HG03342 (cell line): ENCODE measurements at regions not wholly inside any gene's neighbourhood (a gene's known extent, or its start where the extent isn't known, plus 50 kb on each side); places are given as distances from the start of the nearest gene placed in this dataset.

Experiments
- ATAC-seq: cut with Tn5 transposase; IDR thresholded peaks from one replicate; pipeline ENCODE4 v1.9.1; 2021; ENCODE audit warnings: mild to moderate bottlenecking, moderate library complexity; ENCODE audit not compliant: unreplicated experiment

DNA sequence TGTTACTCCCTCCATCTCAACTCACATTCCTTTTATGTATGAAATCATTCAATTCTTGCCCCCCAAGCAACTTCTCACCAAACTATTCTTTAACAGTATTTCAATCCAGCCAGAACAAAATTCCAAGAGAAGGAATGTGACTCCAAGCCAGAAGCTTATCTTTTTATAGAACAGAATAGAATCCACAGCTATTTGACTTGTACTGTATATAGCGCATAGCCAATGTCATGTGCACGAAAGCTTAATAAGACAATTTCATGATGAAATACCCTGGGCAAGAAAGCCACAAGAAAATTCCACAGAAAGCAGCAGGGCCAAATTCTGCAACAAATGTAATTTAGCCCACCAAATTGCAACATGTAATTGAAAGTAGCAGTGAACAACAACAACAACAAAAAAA, 127.6 kb upstream of the UBE2E2 start:
- ATAC-seq, result no peak

DNA sequence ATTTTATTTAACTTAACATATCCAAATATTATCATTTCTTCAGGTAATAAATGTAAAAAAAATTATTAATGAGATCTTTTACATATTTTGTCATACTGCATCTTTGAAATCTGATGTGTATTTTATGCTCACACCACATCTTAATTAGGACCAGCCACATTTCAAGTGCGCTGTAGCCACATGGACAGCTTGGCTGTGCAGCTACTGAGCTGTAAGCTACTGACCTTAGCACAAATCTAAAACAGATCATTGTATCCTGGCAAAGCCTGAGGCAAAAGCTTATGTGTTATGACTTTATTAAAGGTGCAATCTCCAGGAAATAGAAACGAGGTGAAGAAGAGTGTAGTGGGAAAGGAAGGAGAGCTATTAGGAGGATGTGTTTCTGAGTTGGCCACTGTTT, 126.7 kb upstream of the UBE2E2 start:
- ATAC-seq, result no peak

DNA sequence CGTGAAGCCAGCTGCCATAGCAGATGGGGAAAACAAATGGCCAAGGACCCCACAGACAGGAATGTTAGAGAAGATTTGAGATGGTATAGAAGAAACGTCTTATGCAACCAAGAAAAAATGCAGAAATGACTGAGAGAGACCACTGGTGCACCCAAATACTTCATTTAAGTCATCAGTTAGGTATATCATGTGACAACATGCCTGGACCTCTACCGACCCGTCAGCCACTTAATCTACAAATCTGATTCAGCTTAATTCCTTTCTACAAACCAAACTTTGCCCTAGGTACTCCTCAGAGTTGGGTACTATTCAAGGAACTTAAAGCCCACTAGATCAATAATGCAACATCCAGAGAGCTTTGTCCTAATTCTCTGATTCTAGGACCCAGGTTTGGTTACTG, 126.0 kb upstream of the UBE2E2 start:
- ATAC-seq, result no peak

DNA sequence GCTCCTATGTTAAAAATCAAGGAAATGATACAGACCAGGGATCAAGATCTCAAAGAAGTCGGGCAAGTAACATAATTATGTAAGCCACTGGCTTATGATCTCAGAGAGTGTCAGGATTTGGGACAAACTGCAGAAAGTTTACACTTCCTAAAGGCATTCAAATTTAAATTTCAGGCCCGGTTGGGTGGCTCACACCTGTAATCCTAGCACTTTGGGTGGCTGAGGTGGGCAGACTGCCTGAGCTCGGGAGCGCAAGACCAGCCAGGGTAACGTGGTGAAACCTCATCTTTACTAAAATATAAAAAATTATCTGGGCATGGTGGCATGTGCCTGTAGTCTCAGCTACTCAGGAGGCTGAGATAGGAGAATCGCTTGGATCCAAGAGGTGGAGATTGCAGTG, 124.4 kb upstream of the UBE2E2 start:
- no peak for ATAC-seq

GRCh38 chr3:23079976-23080375, 123.2 kb upstream of the UBE2E2 start:
- ATAC-seq, result no peak

GRCh38 chr3:23083701-23084100, 119.4 kb upstream of the UBE2E2 start:
- ATAC-seq, result no peak

DNA sequence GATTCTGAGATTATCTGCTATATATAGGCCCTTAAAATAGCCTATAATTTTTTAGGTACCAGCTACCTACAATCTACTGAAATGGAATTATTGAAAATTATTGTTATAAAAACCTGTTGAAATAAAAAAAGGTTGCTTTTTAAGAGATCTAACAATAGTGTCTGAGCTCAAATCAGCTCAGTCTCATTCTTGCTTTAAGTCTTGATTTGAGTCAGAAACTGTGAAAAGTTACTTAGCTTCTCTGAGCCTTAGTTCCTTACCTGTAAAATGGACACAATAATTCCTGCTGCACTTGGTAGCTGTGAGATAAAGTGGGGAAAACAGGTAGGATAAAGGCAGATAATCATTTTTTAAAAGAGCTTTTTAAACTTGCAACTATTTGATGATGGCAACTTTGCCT, 118.8 kb upstream of the UBE2E2 start:
- no peak for ATAC-seq

- ATAC-seq, result no peak
Observed at GRCh38 chr3:23085261-23085660, 117.9 kb upstream of the UBE2E2 start.

DNA sequence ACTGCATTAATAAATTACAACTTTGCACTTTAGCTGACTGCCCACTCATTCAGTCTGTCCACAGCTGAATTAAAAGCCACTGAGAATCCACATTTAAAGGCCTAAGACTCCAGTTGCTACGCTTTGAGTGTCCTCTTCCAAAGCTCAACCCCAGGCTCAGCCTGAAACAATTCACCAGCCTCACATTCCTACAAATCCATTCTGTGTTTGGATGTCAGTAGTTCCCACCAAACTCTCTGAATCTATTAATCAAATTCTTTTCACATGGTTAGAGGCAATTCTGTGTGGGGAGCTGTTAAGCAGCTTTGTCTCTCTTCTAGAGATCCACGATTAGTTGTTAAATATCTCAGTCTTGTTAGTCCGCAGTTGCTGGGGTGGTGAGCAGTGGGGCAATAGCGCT, 116.8 kb upstream of the UBE2E2 start:
- ATAC-seq, result no peak

DNA sequence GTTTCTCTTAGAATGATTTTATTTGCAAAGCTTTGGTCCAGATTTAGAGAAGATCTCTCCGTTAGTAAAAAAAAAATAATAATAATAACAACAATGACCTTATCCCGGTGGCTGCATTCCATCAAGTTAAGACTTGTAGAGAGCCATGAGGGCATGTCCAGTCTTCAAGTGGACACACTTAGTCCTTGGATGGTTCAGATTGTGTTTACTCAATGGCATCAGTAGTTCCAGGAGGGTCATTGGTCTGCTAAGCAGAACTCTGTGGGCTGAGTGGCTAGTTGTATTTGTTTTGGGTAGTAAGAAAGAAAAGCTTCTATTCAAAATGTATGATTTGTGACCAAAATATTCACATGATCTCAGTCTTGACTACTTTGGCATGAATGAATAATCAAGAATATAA, 116.3 kb upstream of the UBE2E2 start:
- ATAC-seq, result no peak

- no peak for ATAC-seq
Observed at GRCh38 chr3:23094412-23094811, 108.7 kb upstream of the UBE2E2 start.

DNA sequence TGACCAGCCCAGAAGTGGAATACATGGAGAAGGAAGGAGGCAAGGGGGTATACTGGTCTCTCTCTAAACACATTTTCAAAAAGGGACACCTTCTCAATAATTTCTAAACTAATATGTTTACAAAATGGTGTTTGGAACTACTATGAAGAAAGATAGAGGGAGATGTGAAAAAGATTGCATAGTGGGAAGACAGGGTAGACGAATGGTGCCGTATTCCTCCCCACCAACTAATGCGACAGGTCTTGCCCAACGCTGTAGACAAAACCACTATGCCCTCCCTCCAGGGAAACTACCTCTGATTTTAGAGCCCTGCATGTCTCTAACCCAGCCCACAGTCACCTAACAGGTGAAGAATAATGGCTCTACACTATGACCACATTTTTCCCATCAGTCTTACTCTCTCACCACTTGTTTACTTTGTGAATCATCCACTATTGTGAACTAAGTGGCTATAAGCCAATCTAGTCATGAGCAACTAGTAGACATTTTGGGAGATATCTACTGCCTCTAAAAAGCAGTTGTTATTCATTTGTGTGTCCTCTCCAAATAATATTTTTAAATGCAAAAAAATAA, 108.2 kb upstream of the UBE2E2 start:
- no peak for ATAC-seq

- no peak for ATAC-seq
Observed at GRCh38 chr3:23096041-23096440, 107.1 kb upstream of the UBE2E2 start.

DNA sequence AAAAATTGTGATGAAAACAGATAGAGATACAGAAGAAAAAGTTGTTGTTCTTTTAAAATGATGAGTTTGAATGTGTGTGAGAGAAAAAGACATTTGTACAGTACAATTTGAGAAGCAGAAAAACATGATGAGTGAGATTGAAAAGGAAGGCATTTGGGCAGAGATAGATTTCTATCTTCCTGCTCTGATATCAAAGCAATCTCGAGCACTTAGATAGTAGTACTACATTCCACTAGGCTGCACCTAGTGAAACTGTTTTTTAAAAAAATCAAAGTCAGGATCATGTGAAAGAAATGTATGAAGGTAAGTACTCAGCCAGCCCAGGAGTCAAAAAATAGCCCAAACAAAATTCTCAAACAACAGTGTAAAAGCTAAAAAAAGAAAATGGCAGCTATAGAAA, 104.1 kb upstream of the UBE2E2 start:
- no peak for ATAC-seq

- no peak for ATAC-seq
Observed at GRCh38 chr3:23099677-23100076, 103.5 kb upstream of the UBE2E2 start.

DNA sequence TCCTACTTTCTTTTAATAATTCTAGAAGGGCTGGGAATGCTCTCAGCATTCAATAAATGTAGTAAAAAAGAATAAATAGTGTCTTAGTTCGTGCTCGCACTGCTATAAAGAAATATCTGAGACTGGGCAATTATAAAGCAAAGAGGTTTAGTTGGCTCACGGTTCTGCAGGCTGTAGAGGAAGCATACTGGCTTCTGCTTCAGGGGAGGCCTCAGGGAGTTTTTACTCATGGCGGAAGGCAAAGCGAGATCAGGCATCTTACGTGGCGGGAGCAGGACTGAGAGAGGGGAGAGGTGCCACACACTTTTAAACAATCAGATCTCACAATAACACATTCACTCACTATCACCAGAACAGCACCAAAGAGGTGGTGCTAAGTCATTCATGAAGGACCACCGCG, 103.0 kb upstream of the UBE2E2 start:
- no peak for ATAC-seq

GRCh38 chr3:23103764-23104163, 99.4 kb upstream of the UBE2E2 start:
- ATAC-seq, result no peak

DNA sequence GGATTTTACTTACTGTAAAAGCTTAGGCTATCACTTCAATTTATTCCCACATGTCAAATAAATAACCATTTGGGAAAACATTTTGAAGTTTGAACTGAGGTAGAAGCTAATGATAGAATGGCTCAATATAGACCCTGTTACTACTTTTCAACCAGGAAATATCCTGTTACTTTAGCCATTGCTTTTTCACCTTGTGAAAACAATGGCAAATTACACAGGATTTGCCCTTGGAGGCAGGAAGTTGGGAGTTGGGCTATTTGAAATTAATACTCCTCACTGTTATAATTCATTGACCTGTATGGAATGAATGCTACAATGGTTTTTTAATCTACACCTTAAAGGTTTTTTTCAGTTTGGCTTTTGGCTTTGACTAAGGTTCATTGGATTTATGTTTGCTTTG, 98.1 kb upstream of the UBE2E2 start:
- ATAC-seq, result no peak

- ATAC-seq, result no peak
Observed at GRCh38 chr3:23106666-23107065, 96.5 kb upstream of the UBE2E2 start.

DNA sequence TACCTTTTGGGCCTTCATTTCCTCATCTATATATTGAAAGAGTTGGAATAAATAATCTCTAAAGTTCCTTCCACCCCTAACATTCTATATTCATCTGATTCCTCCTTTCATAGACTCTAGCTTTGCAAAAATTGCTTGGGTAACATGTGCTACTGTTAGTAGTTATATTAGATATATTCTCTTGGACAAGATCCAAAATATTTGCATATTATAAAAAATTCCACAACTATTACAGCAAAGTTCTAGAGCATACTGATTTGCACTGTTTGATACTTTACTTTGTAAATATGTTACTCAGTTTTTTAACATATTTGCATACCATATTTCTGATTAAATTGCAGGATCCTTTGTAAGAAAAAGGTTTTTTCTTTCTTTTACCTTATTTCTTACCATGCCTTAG, 95.9 kb upstream of the UBE2E2 start:
- no peak for ATAC-seq

GRCh38 chr3:23108451-23109057, 94.6 kb upstream of the UBE2E2 start:
- no peak for ATAC-seq

GRCh38 chr3:23111286-23111685, 91.8 kb upstream of the UBE2E2 start:
- no peak for ATAC-seq

- ATAC-seq, result no peak
Observed at GRCh38 chr3:23111797-23112196, 91.3 kb upstream of the UBE2E2 start.
